ACC112 (cell line): ENCODE measurements at regions not wholly inside any gene's neighbourhood (a gene's known extent, or its start where the extent isn't known, plus 50 kb on each side); places are given as distances from the start of the nearest gene placed in this dataset.

Experiments
- H2AFZ ChIP-seq: fragments of 200-600 bp; sonication (generic); one replicate; pipeline ENCODE4 v1.6.0; 2017; ENCODE audit warnings: antibody characterized with exemption, low read length; ENCODE audit not compliant: unreplicated experiment
- H3K27ac ChIP-seq: fragments of 200-600 bp; sonication (generic); 2 replicates; pipeline ENCODE4 v1.5.1; 2014; ENCODE audit warnings: low read depth, mild to moderate bottlenecking, antibody characterized with exemption, low read length, moderate library complexity
- H3K27me3 ChIP-seq: fragments of 200-600 bp; sonication (generic); 2 replicates; pipeline ENCODE4 v1.6.1; 2014; ENCODE audit warnings: mild to moderate bottlenecking, antibody characterized with exemption, low read length, moderate library complexity, mixed read lengths; ENCODE audit not compliant: insufficient read depth
- H3K36me3 ChIP-seq: fragments of 200-600 bp; sonication (generic); 2 replicates; pipeline ENCODE4 v1.6.1; 2016; ENCODE audit warnings: mild to moderate bottlenecking, antibody characterized with exemption, low read length, moderate library complexity, mixed read lengths; ENCODE audit not compliant: insufficient read depth
- H3K4me1 ChIP-seq: fragments of 200-600 bp; sonication (generic); one replicate; pipeline ENCODE4 v1.6.1; 2016; ENCODE audit warnings: low read length, mixed read lengths; ENCODE audit not compliant: insufficient read depth, unreplicated experiment, control insufficient read depth
- H3K4me3 ChIP-seq: fragments of 200-600 bp; sonication (generic); 2 replicates; pipeline ENCODE4 v1.5.1; 2014; ENCODE audit warnings: mild to moderate bottlenecking, low read depth, low read length
- H3K79me2 ChIP-seq: fragments of 200-600 bp; sonication (generic); one replicate; pipeline ENCODE4 v1.6.0; 2016; ENCODE audit warnings: low read length; ENCODE audit not compliant: control insufficient read depth, unreplicated experiment, insufficient read depth

- H3K27ac ChIP-seq = peak overlapping the region; percentile 48; the same call in 1 of the 2 replicates
- peaks cover 15% of the 10 kb centered on the region for H3K4me1 ChIP-seq
- H3K79me2 ChIP-seq = no peaks in the 10 kb centered on the region
- no peaks in the 10 kb centered on the region for H3K27me3 ChIP-seq
- H3K36me3 ChIP-seq = no peaks in the 10 kb centered on the region
- H2AFZ ChIP-seq = no peak overlapping the region
- H3K4me3 ChIP-seq = no peak overlapping the region
Observed at GRCh38 chr2:144015655-144016245, 504.2 kb downstream of the ZEB2 start.

DNA sequence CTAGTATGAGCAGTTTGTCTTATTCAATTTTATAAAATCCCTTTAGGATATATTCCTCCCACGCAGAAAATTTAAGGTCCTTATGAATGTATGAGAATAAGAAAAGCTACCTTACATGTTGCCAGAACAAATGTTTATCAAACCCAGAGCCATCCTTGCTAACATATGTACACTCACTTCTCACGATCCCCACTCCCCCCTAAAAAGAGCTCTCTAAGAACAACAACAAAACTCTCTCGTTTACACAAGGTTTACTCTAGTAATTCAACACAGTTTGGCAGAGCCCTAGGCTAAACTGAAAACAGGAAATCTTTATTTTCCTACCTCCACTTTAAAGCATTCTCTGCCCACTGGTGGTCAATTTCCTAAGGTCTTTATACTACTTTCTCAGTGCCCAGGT is 504.9 kb downstream of the ZEB2 start:
- peaks cover 15% of the 10 kb centered on the region for H3K4me1 ChIP-seq
- H2AFZ ChIP-seq = no peak overlapping the region
- H3K27ac ChIP-seq = peak overlapping the region; percentile 48
- no peaks in the 10 kb centered on the region for H3K36me3 ChIP-seq
- H3K4me3 ChIP-seq = no peak overlapping the region
- H3K79me2 ChIP-seq = no peaks in the 10 kb centered on the region
- no peaks in the 10 kb centered on the region for H3K27me3 ChIP-seq

DNA sequence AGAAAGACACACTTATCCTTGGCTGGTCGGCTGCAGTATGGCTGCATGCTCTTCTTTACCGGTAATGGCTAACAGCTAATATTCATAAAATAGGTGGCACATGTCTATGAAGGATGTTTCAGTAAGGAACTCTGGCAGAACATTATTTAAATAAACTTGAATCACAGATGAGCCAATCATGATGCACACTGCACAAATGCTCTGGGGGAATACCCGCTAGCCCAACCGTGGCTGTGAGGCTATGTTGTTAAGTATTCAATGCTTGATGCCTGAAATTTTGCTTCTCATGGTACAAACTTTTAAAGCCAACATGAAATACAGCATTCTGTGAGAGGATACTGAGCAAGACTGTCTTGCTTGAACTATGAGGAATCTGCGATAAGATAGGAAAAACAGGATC is 505.8 kb downstream of the ZEB2 start:
- Histone ChIP-seq H2AFZ (no peak overlapping the region), H3K4me1 (peaks cover 15% of the 10 kb centered on the region), H3K4me3 (no peak overlapping the region), H3K36me3 (no peaks in the 10 kb centered on the region), H3K79me2 (no peaks in the 10 kb centered on the region), H3K27me3 (no peaks in the 10 kb centered on the region), H3K27ac (peak overlapping the region; percentile 48)

- Histone ChIP-seq H3K4me1 (peaks cover 15% of the 10 kb centered on the region), H2AFZ (no peak overlapping the region), H3K36me3 (no peaks in the 10 kb centered on the region), H3K79me2 (no peaks in the 10 kb centered on the region), H3K27ac (no peak overlapping the region), H3K27me3 (no peaks in the 10 kb centered on the region), H3K4me3 (no peak overlapping the region)
Observed at GRCh38 chr2:144012304-144012703, 507.6 kb downstream of the ZEB2 start.

DNA sequence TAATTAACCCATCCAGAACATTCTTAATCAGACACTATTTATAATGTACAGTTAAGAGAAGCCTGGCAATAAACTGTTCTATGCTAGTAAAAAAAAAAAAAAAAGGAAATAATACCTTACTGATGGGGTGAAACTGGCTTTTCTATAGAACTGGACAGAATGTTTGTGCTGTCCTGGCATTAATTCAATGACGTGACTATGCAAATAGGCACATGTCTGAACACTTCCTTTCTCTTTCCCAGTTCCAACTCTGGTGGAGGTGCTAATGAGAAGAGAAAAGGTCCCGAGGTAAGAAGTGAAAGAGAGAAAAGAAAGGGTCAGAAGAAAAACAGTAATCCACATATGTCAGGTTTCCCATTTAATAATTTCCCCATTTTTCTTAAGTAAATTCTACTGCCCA is 508.4 kb downstream of the ZEB2 start:
- no peaks in the 10 kb centered on the region for H3K36me3 ChIP-seq
- H2AFZ ChIP-seq = no peak overlapping the region
- H3K27me3 ChIP-seq = no peaks in the 10 kb centered on the region
- H3K79me2 ChIP-seq = no peaks in the 10 kb centered on the region
- H3K4me1 ChIP-seq = peaks cover 15% of the 10 kb centered on the region
- no peak overlapping the region for H3K27ac ChIP-seq
- no peak overlapping the region for H3K4me3 ChIP-seq

- Histone ChIP-seq H3K4me1 (peaks cover 15% of the 10 kb centered on the region), H3K4me3 (no peak overlapping the region), H2AFZ (no peak overlapping the region), H3K36me3 (no peaks in the 10 kb centered on the region), H3K27me3 (no peaks in the 10 kb centered on the region), H3K79me2 (no peaks in the 10 kb centered on the region), H3K27ac (no peak overlapping the region)
Observed at GRCh38 chr2:144011098-144011497, 508.8 kb downstream of the ZEB2 start.

DNA sequence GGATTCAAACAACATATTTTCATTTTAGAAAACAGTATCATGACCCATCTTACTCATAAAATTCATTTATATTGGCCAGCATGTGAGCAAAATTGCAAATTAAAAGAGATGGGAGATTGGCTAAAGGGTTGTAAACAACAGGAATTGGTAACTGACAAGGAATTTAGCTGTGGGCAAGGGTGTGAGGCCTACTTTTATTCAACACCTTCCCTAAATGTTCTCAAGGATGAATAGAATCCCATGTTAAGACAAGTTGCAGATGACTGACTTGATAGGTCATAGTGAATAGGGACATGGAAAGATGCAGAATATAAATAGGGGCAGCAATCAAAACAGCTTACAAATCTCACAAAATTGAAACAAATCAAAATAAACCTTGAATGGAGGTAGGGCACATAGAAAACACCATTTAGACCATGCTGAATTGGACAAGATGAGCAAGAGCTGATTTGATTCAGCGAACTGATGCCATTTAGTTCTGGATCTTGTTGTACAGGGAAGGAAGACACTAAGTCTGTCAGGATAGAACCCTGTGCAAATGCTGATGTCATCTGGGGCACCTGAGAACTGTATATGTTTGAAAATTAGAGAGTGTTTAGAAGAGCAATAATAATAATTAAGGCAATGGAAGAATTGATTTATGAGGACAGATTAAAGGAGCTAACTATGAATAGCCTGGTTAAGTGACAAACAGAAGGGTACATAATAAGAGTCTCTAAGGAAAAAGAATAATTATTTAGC is 509.7 kb downstream of the ZEB2 start:
- Histone ChIP-seq H3K79me2 (no peaks in the 10 kb centered on the region), H3K4me1 (peaks cover 11% of the 10 kb centered on the region), H3K27me3 (no peaks in the 10 kb centered on the region), H3K4me3 (no peak overlapping the region), H2AFZ (no peak overlapping the region), H3K36me3 (no peaks in the 10 kb centered on the region), H3K27ac (no peak overlapping the region)

DNA sequence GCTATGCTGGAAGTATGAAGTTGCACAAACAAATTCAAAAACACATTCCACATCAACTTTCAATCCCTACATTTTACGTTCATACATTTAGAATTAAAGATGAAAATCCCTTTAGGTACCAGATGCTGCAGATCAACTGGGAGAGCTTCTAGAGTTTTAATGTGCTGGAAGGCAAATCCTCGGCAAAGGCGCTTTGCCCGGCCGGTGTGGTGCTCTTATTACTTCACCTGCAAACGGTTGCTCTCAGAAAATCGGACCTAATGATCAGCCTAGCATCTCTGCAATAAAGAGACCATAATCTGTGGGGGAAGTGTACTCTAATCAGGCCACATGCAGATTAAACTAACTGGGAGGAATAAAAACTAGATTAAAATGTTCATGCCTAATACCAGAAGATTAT is 513.8 kb downstream of the ZEB2 start:
- H3K79me2 ChIP-seq = no peaks in the 10 kb centered on the region
- no peak overlapping the region for H3K4me3 ChIP-seq
- no peak overlapping the region for H3K27ac ChIP-seq
- H3K36me3 ChIP-seq = no peaks in the 10 kb centered on the region
- no peaks in the 10 kb centered on the region for H3K27me3 ChIP-seq
- no peak overlapping the region for H2AFZ ChIP-seq
- no peaks in the 10 kb centered on the region for H3K4me1 ChIP-seq

DNA sequence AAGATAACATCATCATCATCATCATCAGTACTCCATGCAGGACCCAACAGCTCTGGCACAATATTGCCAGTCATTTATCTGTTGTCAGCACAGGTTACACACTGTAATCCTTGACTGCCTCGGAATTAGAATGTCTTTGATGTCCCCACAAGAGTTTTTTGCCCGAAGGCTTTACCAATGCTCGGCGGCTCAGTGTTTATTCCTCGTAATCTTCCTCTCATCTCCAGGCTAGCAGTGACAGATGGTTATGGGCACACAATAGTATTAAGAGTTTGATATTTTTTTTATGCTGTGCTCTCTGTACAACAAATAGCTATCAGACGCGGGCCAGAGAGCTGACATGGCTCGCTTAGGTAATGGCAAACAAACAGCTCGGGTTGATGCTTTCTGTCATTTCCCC is 515.2 kb downstream of the ZEB2 start:
- Histone ChIP-seq H3K4me1 (no peaks in the 10 kb centered on the region), H3K79me2 (no peaks in the 10 kb centered on the region), H2AFZ (no peak overlapping the region), H3K27me3 (no peaks in the 10 kb centered on the region), H3K36me3 (no peaks in the 10 kb centered on the region), H3K27ac (no peak overlapping the region), H3K4me3 (no peak overlapping the region)

DNA sequence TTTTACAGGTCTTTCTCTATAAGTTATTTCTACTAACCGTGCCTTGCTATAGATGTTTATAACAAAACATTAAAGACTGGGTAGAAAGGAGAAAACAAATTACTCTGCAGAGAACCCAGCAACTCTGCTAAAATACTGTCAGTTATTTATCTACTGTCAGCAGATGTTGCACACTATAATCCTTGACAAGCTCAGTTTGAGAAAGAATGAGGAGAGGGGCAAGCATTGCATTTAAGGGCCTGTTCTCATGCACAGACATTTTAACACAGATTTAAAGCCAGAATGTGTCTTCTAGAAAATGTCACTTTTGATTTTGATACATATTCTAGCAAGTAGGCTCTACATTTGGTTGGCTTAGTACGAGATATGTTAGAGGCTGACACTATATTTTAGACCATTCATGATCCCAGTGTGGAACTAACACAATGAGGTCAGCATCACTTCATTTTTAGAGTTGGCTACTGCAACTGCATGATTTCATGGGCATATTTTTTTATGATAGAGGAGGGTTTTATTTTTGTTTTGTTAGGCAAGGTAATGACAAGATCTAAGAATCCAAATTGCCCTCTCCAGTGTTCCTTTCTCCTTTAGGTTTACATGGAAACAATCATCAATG is 516.4 kb downstream of the ZEB2 start:
- no peak overlapping the region for H2AFZ ChIP-seq
- H3K27me3 ChIP-seq = no peaks in the 10 kb centered on the region
- H3K27ac ChIP-seq = no peak overlapping the region
- H3K36me3 ChIP-seq = no peaks in the 10 kb centered on the region
- H3K4me3 ChIP-seq = no peak overlapping the region
- no peaks in the 10 kb centered on the region for H3K4me1 ChIP-seq
- H3K79me2 ChIP-seq = no peaks in the 10 kb centered on the region

GRCh38 chr2:143996974-143997373 is 522.9 kb downstream of the ZEB2 start:
- Histone ChIP-seq H3K4me1 (no peaks in the 10 kb centered on the region), H3K27ac (no peak overlapping the region), H3K79me2 (no peaks in the 10 kb centered on the region), H3K36me3 (no peaks in the 10 kb centered on the region), H3K4me3 (no peak overlapping the region), H3K27me3 (no peaks in the 10 kb centered on the region), H2AFZ (no peak overlapping the region)
